ENCODE measurements at regions not wholly inside any gene's neighbourhood (a gene's known extent, or its start where the extent isn't known, plus 50 kb on each side); places are given as distances from the start of the nearest gene placed in this dataset.

GRCh38 chr20:7359739-7360138, 580.5 kb downstream of the HAO1 start:
- TF ChIP-seq ZNF26 (tag by site-specific recombination; IDR thresholded peaks at IDR 0.05) (no peak), ZNF121 (tag by site-specific recombination; IDR thresholded peaks at IDR 0.05) (no peak), SETDB1 (IDR thresholded peaks at IDR 0.05; ENCODE audit: insufficient read length, low read length) (no peak), ZNF202 (tag by site-specific recombination; IDR thresholded peaks at IDR 0.05; ENCODE audit: borderline replicate concordance) (no peak), ELK4 (IDR thresholded peaks at IDR 0.05; ENCODE audit: borderline replicate concordance, low read depth, low read length) (no peak), CTCF (tag by site-specific recombination; IDR thresholded peaks at IDR 0.05) (no peak), ZNF274 (IDR thresholded peaks at IDR 0.05; ENCODE audit: low read length) (no peak), ZNF274 (tag by site-specific recombination; IDR thresholded peaks at IDR 0.05; ENCODE audit: borderline replicate concordance) (no peak), TRIM28 (IDR thresholded peaks at IDR 0.05; ENCODE audit: borderline replicate concordance, low read length) (no peak), ZNF18 (tag by site-specific recombination; IDR thresholded peaks at IDR 0.05) (no peak), ZNF558 (tag by site-specific recombination; IDR thresholded peaks at IDR 0.05) (no peak), ZNF138 (tag by site-specific recombination; IDR thresholded peaks at IDR 0.05; ENCODE audit: borderline replicate concordance) (no peak), MZF1 (tag by site-specific recombination; IDR thresholded peaks at IDR 0.05; ENCODE audit: borderline replicate concordance) (no peak), REST (tag by site-specific recombination; IDR thresholded peaks at IDR 0.05) (no peak)
